HUES6 (cell line): ENCODE measurements at regions not wholly inside any gene's neighbourhood (a gene's known extent, or its start where the extent isn't known, plus 50 kb on each side); places are given as distances from the start of the nearest gene placed in this dataset.

Source experiments
- H3K27ac ChIP-seq: 2 replicates; pipeline ENCODE4 v1.7.0; 2013; ENCODE audit warnings: low read depth, mild to moderate bottlenecking, low read length, inconsistent platforms
- H3K27me3 ChIP-seq: 2 replicates; pipeline ENCODE4 v1.6.1; 2013; ENCODE audit warnings: low read length; ENCODE audit not compliant: control insufficient read depth, insufficient read depth
- H3K36me3 ChIP-seq: 2 replicates; pipeline ENCODE4 v1.6.1; 2013; ENCODE audit warnings: low read length; ENCODE audit not compliant: control insufficient read depth, insufficient read depth
- H3K4me1 ChIP-seq: 2 replicates; pipeline ENCODE4 v1.6.1; 2013; ENCODE audit warnings: low read length; ENCODE audit not compliant: control insufficient read depth, insufficient read depth
- H3K4me3 ChIP-seq: 2 replicates; pipeline ENCODE4 v1.5.1; 2013; ENCODE audit warnings: low read depth, low read length
- H3K9ac ChIP-seq: one replicate; pipeline ENCODE4 v1.6.1; 2013; ENCODE audit warnings: mild to moderate bottlenecking, low read length
- H3K9me3 ChIP-seq: 2 replicates; pipeline ENCODE4 v1.6.1; 2013; ENCODE audit warnings: low read depth, low read length; ENCODE audit not compliant: control insufficient read depth, insufficient read depth

DNA sequence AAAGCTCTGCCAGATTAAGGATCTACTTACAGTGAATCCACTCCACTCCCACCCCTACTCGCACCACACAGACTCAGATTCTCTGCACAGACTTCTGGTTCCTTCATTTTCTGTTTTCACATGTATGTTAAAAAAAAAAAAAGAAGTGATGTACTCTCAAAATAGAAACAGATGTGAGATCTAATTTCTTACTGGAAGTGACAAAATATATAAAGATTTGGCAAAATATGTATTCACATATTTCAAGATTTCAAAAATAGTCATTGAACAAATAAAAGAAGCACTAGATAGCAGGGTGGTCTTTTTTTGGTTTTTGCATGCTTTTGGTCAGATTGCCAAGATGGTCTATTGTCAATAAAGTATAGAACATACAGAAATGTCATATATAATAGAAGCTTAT is 379.2 kb downstream of the TMEM167A start:
- H3K27me3 ChIP-seq = no peaks in the 10 kb centered on the region
- no peak overlapping the region for H3K9ac ChIP-seq
- no peaks in the 10 kb centered on the region for H3K9me3 ChIP-seq
- no peak overlapping the region for H3K4me3 ChIP-seq
- no peaks in the 10 kb centered on the region for H3K36me3 ChIP-seq
- H3K27ac ChIP-seq = no peak overlapping the region
- peaks cover 6% of the 10 kb centered on the region for H3K4me1 ChIP-seq

DNA sequence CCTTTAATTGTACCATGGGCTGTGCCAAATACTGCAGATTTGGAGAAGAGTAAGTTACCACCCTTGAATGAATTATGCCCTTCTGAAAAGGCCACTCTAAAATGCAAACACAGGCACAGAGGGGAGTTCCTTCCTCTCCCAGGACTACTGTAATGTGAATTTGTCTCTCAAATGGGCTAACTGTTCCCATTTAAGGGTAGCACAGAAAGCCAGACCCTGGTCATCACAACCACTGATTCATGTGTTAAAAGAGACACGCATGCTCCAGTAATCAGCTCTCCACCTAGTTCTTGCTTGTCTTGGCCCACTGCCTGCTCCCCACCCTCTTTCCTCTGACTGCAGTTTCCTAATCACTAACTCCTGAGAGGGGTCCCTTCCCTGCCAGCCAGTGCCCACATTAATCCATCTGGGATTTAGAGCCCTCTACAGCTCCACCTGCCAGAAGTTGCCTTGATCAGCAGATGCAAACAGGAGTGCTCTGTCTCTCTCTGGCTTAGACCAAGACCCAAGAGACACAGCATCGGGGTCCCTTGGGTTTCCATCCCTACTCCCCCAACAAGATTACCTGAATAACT is 382.4 kb downstream of the TMEM167A start:
- Histone ChIP-seq H3K4me1 (peaks cover 6% of the 10 kb centered on the region), H3K9me3 (no peaks in the 10 kb centered on the region), H3K27ac (no peak overlapping the region), H3K36me3 (no peaks in the 10 kb centered on the region), H3K9ac (no peak overlapping the region), H3K4me3 (no peak overlapping the region), H3K27me3 (no peaks in the 10 kb centered on the region)

DNA sequence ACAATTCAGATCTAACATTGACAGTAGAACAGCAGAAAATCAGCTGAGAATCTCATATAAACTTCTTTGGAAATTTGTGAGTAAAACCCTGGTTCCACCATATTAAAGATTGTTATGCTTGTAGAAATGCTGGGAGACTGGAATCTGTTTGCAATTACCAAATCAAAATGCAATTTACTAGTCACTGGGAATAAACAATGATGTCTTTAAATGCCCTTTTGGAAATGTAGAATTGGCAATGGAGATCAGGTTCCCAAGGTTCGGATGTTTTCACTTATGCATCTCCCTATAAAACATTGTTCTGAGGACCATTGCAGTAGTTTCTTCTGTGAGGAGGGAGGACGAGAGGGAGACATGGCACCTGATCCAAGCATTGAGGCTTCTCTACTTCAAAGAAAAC is 384.4 kb downstream of the TMEM167A start:
- Histone ChIP-seq H3K27ac (no peak overlapping the region), H3K4me1 (peaks cover 6% of the 10 kb centered on the region), H3K36me3 (no peaks in the 10 kb centered on the region), H3K9ac (no peak overlapping the region), H3K4me3 (no peak overlapping the region), H3K27me3 (no peaks in the 10 kb centered on the region), H3K9me3 (no peaks in the 10 kb centered on the region)

GRCh38 chr5:82684659-82685058 is 392.5 kb downstream of the TMEM167A start:
- no peaks in the 10 kb centered on the region for H3K27me3 ChIP-seq
- H3K4me1 ChIP-seq = no peaks in the 10 kb centered on the region
- no peaks in the 10 kb centered on the region for H3K36me3 ChIP-seq
- H3K4me3 ChIP-seq = no peak overlapping the region
- no peaks in the 10 kb centered on the region for H3K9me3 ChIP-seq
- H3K27ac ChIP-seq = no peak overlapping the region
- H3K9ac ChIP-seq = no peak overlapping the region

GRCh38 chr5:82684165-82684564 is 393.0 kb downstream of the TMEM167A start:
- Histone ChIP-seq H3K9ac (no peak overlapping the region), H3K27ac (no peak overlapping the region), H3K27me3 (no peaks in the 10 kb centered on the region), H3K4me1 (no peaks in the 10 kb centered on the region), H3K4me3 (no peak overlapping the region), H3K36me3 (no peaks in the 10 kb centered on the region), H3K9me3 (no peaks in the 10 kb centered on the region)

- Histone ChIP-seq H3K4me1 (no peaks in the 10 kb centered on the region), H3K27ac (no peak overlapping the region), H3K4me3 (no peak overlapping the region), H3K27me3 (no peaks in the 10 kb centered on the region), H3K9ac (no peak overlapping the region), H3K36me3 (no peaks in the 10 kb centered on the region), H3K9me3 (no peaks in the 10 kb centered on the region)
Measured at GRCh38 chr5:82679660-82680059, 397.5 kb downstream of the TMEM167A start.

DNA sequence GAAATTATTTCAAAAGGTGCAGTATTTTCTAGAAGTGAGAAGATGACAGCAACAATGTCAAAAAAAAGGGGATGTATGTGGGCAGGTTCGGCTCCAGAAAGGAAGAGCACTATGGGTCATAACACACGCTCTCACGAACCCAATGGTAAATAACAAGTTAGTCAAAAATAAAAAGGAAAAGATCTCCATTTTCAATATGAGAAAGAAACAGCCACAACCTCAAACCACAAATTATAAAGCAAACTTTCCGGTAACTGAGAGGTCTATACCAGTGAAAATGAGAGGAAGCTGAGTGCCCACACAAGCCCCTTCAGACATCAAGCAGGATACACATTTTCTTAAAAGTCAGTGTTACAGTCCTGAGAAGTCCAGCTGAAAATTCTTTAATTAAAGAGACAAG is 398.5 kb upstream of the RPS23 start:
- no peaks in the 10 kb centered on the region for H3K4me1 ChIP-seq
- no peak overlapping the region for H3K27ac ChIP-seq
- H3K27me3 ChIP-seq = no peaks in the 10 kb centered on the region
- no peaks in the 10 kb centered on the region for H3K36me3 ChIP-seq
- no peak overlapping the region for H3K4me3 ChIP-seq
- H3K9ac ChIP-seq = no peak overlapping the region
- H3K9me3 ChIP-seq = no peaks in the 10 kb centered on the region

DNA sequence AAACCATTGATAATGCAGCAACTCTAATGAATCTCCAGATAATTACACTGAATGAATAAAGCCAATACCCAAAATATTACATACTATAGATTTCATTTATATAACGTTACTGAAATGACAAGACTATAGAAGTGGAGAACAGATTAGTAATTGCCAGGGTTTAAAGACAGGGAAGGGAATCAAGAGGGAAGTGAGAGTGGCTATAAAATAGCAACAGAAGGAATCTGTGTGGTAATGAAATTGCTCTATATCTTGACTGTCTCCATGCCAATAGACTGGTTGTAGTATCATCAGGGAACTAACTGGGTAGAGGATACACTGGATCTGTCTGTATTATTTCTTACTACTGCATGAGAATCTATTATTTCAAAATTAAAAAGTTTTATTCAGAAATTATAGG is 396.5 kb upstream of the RPS23 start:
- no peaks in the 10 kb centered on the region for H3K27me3 ChIP-seq
- H3K27ac ChIP-seq = no peak overlapping the region
- H3K36me3 ChIP-seq = no peaks in the 10 kb centered on the region
- H3K9ac ChIP-seq = no peak overlapping the region
- H3K9me3 ChIP-seq = no peaks in the 10 kb centered on the region
- H3K4me1 ChIP-seq = no peaks in the 10 kb centered on the region
- no peak overlapping the region for H3K4me3 ChIP-seq

GRCh38 chr5:82673057-82673809 is 395.1 kb upstream of the RPS23 start:
- Histone ChIP-seq H3K36me3 (no peaks in the 10 kb centered on the region), H3K27ac (no peak overlapping the region), H3K4me3 (no peak overlapping the region), H3K9me3 (no peaks in the 10 kb centered on the region), H3K27me3 (no peaks in the 10 kb centered on the region), H3K4me1 (no peaks in the 10 kb centered on the region), H3K9ac (no peak overlapping the region)

DNA sequence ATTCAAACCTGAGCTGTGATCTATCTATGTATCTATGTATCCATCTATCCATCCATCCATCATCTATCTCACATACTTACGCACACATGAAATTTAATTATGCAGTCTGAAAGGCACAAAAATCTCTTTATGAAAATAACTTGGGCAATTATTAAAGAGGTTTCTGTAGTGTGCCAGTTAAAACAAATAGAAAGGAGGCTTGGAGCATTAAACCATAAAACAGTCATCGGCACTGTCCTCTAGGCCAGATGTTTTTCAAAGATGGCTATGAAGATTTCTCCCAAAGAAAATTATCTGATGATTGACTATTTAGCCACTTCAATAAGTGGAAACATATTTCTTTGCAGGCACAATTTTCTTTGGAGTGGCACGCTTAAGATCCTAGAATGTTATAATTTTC is 392.5 kb upstream of the RPS23 start:
- H3K36me3 ChIP-seq = no peaks in the 10 kb centered on the region
- H3K9me3 ChIP-seq = no peaks in the 10 kb centered on the region
- no peak overlapping the region for H3K4me3 ChIP-seq
- no peak overlapping the region for H3K27ac ChIP-seq
- no peaks in the 10 kb centered on the region for H3K4me1 ChIP-seq
- H3K27me3 ChIP-seq = no peaks in the 10 kb centered on the region
- no peak overlapping the region for H3K9ac ChIP-seq

- no peaks in the 10 kb centered on the region for H3K36me3 ChIP-seq
- H3K4me3 ChIP-seq = no peak overlapping the region
- no peak overlapping the region for H3K27ac ChIP-seq
- no peaks in the 10 kb centered on the region for H3K4me1 ChIP-seq
- no peaks in the 10 kb centered on the region for H3K27me3 ChIP-seq
- no peak overlapping the region for H3K9ac ChIP-seq
- no peaks in the 10 kb centered on the region for H3K9me3 ChIP-seq
Measured at GRCh38 chr5:82669720-82670119, 391.6 kb upstream of the RPS23 start.
